ENCODE measurements at regions not wholly inside any gene's neighbourhood (a gene's known extent, or its start where the extent isn't known, plus 50 kb on each side); places are given as distances from the start of the nearest gene placed in this dataset.

- H3K27me3 Mint-ChIP-seq (ENCODE audit: low read depth, poor library complexity): no peaks in the 10 kb centered on the region
- H3K4me3 Mint-ChIP-seq: no peak overlapping the region
- DNase-seq: no peak
- no peak overlapping the region for H3K27ac Mint-ChIP-seq
- TF ChIP-seq CTCF (IDR thresholded peaks at IDR 0.05): no peak
- peaks cover 3% of the 10 kb centered on the region for H3K9me3 Mint-ChIP-seq
- peaks cover 30% of the 10 kb centered on the region for H3K4me1 Mint-ChIP-seq
- peaks cover 6% of the 10 kb centered on the region for H3K36me3 Mint-ChIP-seq (ENCODE audit: low read depth)
Observed at GRCh38 chr5:128591598-128592455, 53.8 kb upstream of the FBN2 start.

- Mint-ChIP-seq H3K36me3 (ENCODE audit: low read depth) (peaks cover 25% of the 10 kb centered on the region), H3K4me3 (peak overlapping the region; percentile 23), H3K27me3 (ENCODE audit: low read depth, poor library complexity) (no peaks in the 10 kb centered on the region), H3K9me3 (peaks cover 25% of the 10 kb centered on the region), H3K4me1 (peaks cover 48% of the 10 kb centered on the region), H3K27ac (peak overlapping the region; percentile 80)
- no peak for TF ChIP-seq CTCF (IDR thresholded peaks at IDR 0.05)
- DNase-seq: no peak
Observed at GRCh38 chr5:128596071-128596470, 58.0 kb upstream of the FBN2 start.

DNA sequence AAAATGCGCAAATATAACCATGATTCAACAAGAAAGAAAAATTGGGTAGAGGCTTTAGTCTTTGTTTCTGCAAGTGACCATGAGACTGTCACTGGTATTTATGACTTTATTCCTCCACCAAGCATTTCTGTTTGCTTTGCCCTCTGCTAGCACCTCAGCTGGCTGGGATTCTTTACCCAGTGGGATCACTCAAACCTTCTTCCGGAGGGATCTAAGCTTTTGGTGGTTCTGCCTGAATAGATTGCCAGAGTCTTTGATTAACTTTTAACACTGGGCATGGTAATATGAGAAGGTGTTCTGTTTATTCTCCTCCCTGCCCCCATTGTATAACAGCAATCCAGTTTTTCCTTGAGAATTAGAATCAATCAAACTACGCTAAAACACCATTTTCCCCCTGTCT lies 59.1 kb upstream of the FBN2 start:
- no peaks in the 10 kb centered on the region for H3K27me3 Mint-ChIP-seq (ENCODE audit: low read depth, poor library complexity)
- no peak for TF ChIP-seq CTCF (IDR thresholded peaks at IDR 0.05)
- H3K9me3 Mint-ChIP-seq: peaks cover 33% of the 10 kb centered on the region
- peak; percentile 15 for DNase-seq
- H3K27ac Mint-ChIP-seq: peak overlapping the region; percentile 80
- H3K4me1 Mint-ChIP-seq: peaks cover 43% of the 10 kb centered on the region
- peaks cover 29% of the 10 kb centered on the region for H3K36me3 Mint-ChIP-seq (ENCODE audit: low read depth)
- peak overlapping the region; percentile 4 for H3K4me3 Mint-ChIP-seq

- no peaks in the 10 kb centered on the region for H3K27me3 Mint-ChIP-seq (ENCODE audit: low read depth, poor library complexity)
- peaks cover 29% of the 10 kb centered on the region for H3K36me3 Mint-ChIP-seq (ENCODE audit: low read depth)
- TF ChIP-seq CTCF (IDR thresholded peaks at IDR 0.05): no peak
- H3K4me1 Mint-ChIP-seq: peaks cover 6% of the 10 kb centered on the region
- peaks cover 38% of the 10 kb centered on the region for H3K9me3 Mint-ChIP-seq
- no peak overlapping the region for H3K27ac Mint-ChIP-seq
- DNase-seq: no peak
- no peak overlapping the region for H3K4me3 Mint-ChIP-seq
Observed at GRCh38 chr5:128613128-128613527, 75.1 kb upstream of the FBN2 start.

DNA sequence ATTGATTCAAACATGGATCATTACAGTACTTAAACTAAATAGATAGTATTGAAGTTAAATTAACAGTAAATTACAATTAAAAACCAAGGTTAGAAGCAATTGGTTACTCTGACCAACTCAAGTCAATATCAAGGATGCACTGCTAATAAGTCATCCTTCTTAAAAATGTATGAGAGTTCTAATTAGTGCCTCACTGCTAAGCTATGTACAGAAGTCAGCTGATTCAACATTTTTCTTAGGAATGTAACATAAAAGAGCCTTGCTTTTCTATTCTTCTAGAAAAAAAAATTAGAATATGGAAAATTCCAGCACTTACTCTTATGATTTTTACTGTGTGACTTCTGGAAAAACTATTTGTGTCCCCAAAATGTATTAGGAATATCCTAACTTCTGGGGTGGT lies 75.7 kb upstream of the FBN2 start:
- Mint-ChIP-seq H3K9me3 (peaks cover 32% of the 10 kb centered on the region), H3K4me1 (peaks cover 6% of the 10 kb centered on the region), H3K27me3 (ENCODE audit: low read depth, poor library complexity) (no peaks in the 10 kb centered on the region), H3K4me3 (no peak overlapping the region), H3K27ac (no peak overlapping the region), H3K36me3 (ENCODE audit: low read depth) (peaks cover 23% of the 10 kb centered on the region)
- DNase-seq: no peak
- no peak for TF ChIP-seq CTCF (IDR thresholded peaks at IDR 0.05)

DNA sequence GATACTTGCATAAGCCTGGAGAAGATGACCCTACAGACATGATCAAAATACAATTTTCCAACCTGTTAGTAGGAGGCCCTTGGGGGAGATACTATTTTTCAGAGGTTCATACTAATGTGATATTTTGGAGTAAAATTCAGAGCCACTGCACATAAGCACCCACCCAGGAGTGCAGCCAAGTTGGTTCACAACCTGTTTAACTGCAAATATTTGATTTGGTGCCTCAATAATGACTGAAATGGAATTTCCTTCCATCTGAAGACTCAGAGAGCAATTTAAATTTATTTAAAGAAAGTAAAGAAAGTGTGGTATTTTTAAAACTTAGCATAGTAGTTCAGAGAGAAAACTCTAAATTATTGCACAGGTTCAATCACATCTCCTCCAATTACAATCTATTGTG lies 77.5 kb upstream of the FBN2 start:
- H3K4me3 Mint-ChIP-seq: no peak overlapping the region
- no peak for DNase-seq
- H3K27me3 Mint-ChIP-seq (ENCODE audit: low read depth, poor library complexity): no peaks in the 10 kb centered on the region
- H3K27ac Mint-ChIP-seq: peak overlapping the region; percentile 32
- no peak for TF ChIP-seq CTCF (IDR thresholded peaks at IDR 0.05)
- H3K4me1 Mint-ChIP-seq: peaks cover 6% of the 10 kb centered on the region
- H3K9me3 Mint-ChIP-seq: peaks cover 14% of the 10 kb centered on the region
- H3K36me3 Mint-ChIP-seq (ENCODE audit: low read depth): peaks cover 7% of the 10 kb centered on the region
